OCI-LY1 (cell line): ENCODE measurements at regions not wholly inside any gene's neighbourhood (a gene's known extent, or its start where the extent isn't known, plus 50 kb on each side); places are given as distances from the start of the nearest gene placed in this dataset.

Experiments used
- CTCF ChIP-seq: fragments of 200-600 bp; sonication (generic), shearing (Covaris generic); IDR thresholded peaks from 2 replicates; pipeline ENCODE4 v1.5.1; 2017; ENCODE audit warnings: mild to moderate bottlenecking, antibody characterized with exemption, low read length, moderate library complexity, mixed read lengths
- EZH2 ChIP-seq: fragments of 200-600 bp; sonication (generic), shearing (Covaris generic); IDR thresholded peaks from 2 replicates; pipeline ENCODE4 v1.8.0; 2017; ENCODE audit warnings: borderline replicate concordance, mixed run types, mild to moderate bottlenecking, antibody characterized with exemption, low read length, moderate library complexity, mixed read lengths

- no peak for TF ChIP-seq CTCF
- no peak for TF ChIP-seq EZH2
Measured at GRCh38 chr7:23927709-23928417, 217.8 kb downstream of the STK31 start.
